ENCODE measurements at regions not wholly inside any gene's neighbourhood (a gene's known extent, or its start where the extent isn't known, plus 50 kb on each side); places are given as distances from the start of the nearest gene placed in this dataset.

GRCh38 chr7:152989889-152990380, 230.4 kb downstream of the ACTR3B start:
- Histone ChIP-seq H3K27ac (no peak overlapping the region), H3K4me3 (no peak overlapping the region), H3K36me3 (no peaks in the 10 kb centered on the region), H3K4me1 (no peaks in the 10 kb centered on the region), H3K27me3 (no peaks in the 10 kb centered on the region), H3K9me3 (no peaks in the 10 kb centered on the region)
- TF ChIP-seq POLR2AphosphoS5 (IDR thresholded peaks at IDR 0.05) (no peak), EP300 (IDR thresholded peaks at IDR 0.05; ENCODE audit: low read depth) (no peak), POLR2A (IDR thresholded peaks at IDR 0.05) (no peak)
- TF ChIP-seq, protein P1, sequence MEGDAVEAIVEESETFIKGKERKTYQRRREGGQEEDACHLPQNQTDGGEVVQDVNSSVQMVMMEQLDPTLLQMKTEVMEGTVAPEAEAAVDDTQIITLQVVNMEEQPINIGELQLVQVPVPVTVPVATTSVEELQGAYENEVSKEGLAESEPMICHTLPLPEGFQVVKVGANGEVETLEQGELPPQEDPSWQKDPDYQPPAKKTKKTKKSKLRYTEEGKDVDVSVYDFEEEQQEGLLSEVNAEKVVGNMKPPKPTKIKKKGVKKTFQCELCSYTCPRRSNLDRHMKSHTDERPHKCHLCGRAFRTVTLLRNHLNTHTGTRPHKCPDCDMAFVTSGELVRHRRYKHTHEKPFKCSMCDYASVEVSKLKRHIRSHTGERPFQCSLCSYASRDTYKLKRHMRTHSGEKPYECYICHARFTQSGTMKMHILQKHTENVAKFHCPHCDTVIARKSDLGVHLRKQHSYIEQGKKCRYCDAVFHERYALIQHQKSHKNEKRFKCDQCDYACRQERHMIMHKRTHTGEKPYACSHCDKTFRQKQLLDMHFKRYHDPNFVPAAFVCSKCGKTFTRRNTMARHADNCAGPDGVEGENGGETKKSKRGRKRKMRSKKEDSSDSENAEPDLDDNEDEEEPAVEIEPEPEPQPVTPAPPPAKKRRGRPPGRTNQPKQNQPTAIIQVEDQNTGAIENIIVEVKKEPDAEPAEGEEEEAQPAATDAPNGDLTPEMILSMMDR (IDR thresholded peaks at IDR 0.05) = no peak
- in situ Hi-C loops (cut with MboI; ENCODE audit: low pct_ligation_motif_present in 1 of 4, low pct_unique_long_range_greater_than_20kb in 1 of 4, low sequenced_read_pairs in 3 of 4) (no loop called here), intact Hi-C loops (cut with DNase I; ENCODE audit: low total_unique reads) (no loop called here)
- 69 to 71% methylated on average over 8 of the region's 8 CpGs for WGBS, 2 donors (ENCODE audit: low coverage in 1 of 2)
- no peak for DNase-seq

DNA sequence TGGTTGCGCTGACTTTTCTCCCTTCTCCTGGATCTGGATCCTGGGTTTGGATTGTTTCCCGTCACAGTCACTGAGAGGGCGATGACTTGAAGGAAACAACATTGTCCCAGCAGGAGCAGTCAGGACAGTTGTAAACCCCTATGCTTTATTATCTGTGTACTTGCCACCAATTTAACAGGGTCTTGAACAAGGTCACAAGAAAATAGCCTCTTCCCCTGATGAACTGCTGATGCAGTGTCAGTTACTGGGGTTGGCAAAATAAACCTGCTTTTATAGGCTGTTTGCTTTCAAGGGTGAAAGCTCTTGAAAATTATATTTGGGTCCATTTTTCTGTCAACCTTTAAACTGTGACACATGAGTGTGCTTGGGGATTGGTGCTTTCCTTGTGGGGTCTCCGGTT, 238.9 kb downstream of the ACTR3B start:
- intact Hi-C loops (cut with DNase I; ENCODE audit: low total_unique reads) (no loop called here), in situ Hi-C loops (cut with MboI; ENCODE audit: low pct_ligation_motif_present in 1 of 4, low pct_unique_long_range_greater_than_20kb in 1 of 4, low sequenced_read_pairs in 3 of 4) (no loop called here)
- Histone ChIP-seq H3K27me3 (no peaks in the 10 kb centered on the region), H3K4me3 (no peak overlapping the region), H3K9me3 (no peaks in the 10 kb centered on the region), H3K4me1 (no peaks in the 10 kb centered on the region), H3K27ac (no peak overlapping the region), H3K36me3 (no peaks in the 10 kb centered on the region)
- no peak for TF ChIP-seq POLR2AphosphoS5 (IDR thresholded peaks at IDR 0.05)
- TF ChIP-seq POLR2A (IDR thresholded peaks at IDR 0.05) = no peak
- TF ChIP-seq EP300 (IDR thresholded peaks at IDR 0.05; ENCODE audit: low read depth) = no peak
- TF ChIP-seq, protein P1 (IDR thresholded peaks at IDR 0.05) = no peak
- no peak for DNase-seq
- 62 to 82% methylated on average over 2 to 4 of the region's 4 CpGs for WGBS, 2 donors (ENCODE audit: low coverage in 1 of 2)

GRCh38 chr7:153002115-153002514, 242.6 kb downstream of the ACTR3B start:
- Histone ChIP-seq H3K4me1 (no peaks in the 10 kb centered on the region), H3K36me3 (no peaks in the 10 kb centered on the region), H3K27me3 (no peaks in the 10 kb centered on the region), H3K9me3 (no peaks in the 10 kb centered on the region), H3K27ac (no peak overlapping the region), H3K4me3 (no peak overlapping the region)
- TF ChIP-seq POLR2AphosphoS5 (IDR thresholded peaks at IDR 0.05) = no peak
- TF ChIP-seq, protein P1 (IDR thresholded peaks at IDR 0.05) = no peak
- intact Hi-C loops (cut with DNase I; ENCODE audit: low total_unique reads) = no loop called here
- in situ Hi-C loops (cut with MboI; ENCODE audit: low pct_ligation_motif_present in 1 of 4, low pct_unique_long_range_greater_than_20kb in 1 of 4, low sequenced_read_pairs in 3 of 4) = no loop called here
- no peak for DNase-seq
- 71 to 82% methylated on average over 1 of the region's 1 CpG for WGBS, 2 donors (ENCODE audit: low coverage in 1 of 2)

GRCh38 chr7:153002572-153002971, 243.0 kb downstream of the ACTR3B start:
- H3K4me3 ChIP-seq = no peak overlapping the region
- intact Hi-C loops (cut with DNase I; ENCODE audit: low total_unique reads) = no loop called here
- TF ChIP-seq POLR2AphosphoS5 (IDR thresholded peaks at IDR 0.05) = no peak
- TF ChIP-seq, protein P1 (IDR thresholded peaks at IDR 0.05) = no peak
- no peak for TF ChIP-seq EP300 (IDR thresholded peaks at IDR 0.05; ENCODE audit: low read depth)
- TF ChIP-seq POLR2A (IDR thresholded peaks at IDR 0.05) = no peak

More at GRCh38 chr7:153002572-153002971, 243.0 kb downstream of the ACTR3B start:
- in situ Hi-C loops (cut with MboI; ENCODE audit: low pct_ligation_motif_present in 1 of 4, low pct_unique_long_range_greater_than_20kb in 1 of 4, low sequenced_read_pairs in 3 of 4) = no loop called here
- Histone ChIP-seq H3K27ac (no peak overlapping the region), H3K36me3 (no peaks in the 10 kb centered on the region), H3K27me3 (no peaks in the 10 kb centered on the region), H3K9me3 (no peaks in the 10 kb centered on the region), H3K4me1 (no peaks in the 10 kb centered on the region)
- DNase-seq = no peak
- 92 to 93% methylated on average over 5 of the region's 5 CpGs for WGBS, 2 donors (ENCODE audit: low coverage in 1 of 2)
